Chondrocyte (in vitro differentiated cells): ENCODE measurements at regions not wholly inside any gene's neighbourhood (a gene's known extent, or its start where the extent isn't known, plus 50 kb on each side); places are given as distances from the start of the nearest gene placed in this dataset.

Experiments
- DNase-seq: peaks from one replicate; pipeline ENCODE4 v3.0.0; 2021; ENCODE audit warnings: mixed read lengths, low spot score
- H3K27ac Mint-ChIP-seq: one replicate; pipeline ENCODE4 v1.8.0; 2021; ENCODE audit warnings: mild to moderate bottlenecking, moderate library complexity, mixed read lengths; ENCODE audit not compliant: unreplicated experiment
- H3K27me3 Mint-ChIP-seq: 2 replicates; pipeline ENCODE4 v1.8.0; 2021; ENCODE audit warnings: low read depth, mixed read lengths
- H3K36me3 Mint-ChIP-seq: 2 replicates; pipeline ENCODE4 v1.8.0; 2021; ENCODE audit warnings: low read depth, mixed read lengths
- H3K4me1 Mint-ChIP-seq: 2 replicates; pipeline ENCODE4 v1.8.0; 2021; ENCODE audit warnings: low read depth, mild to moderate bottlenecking, mixed read lengths
- H3K4me3 Mint-ChIP-seq: one replicate; pipeline ENCODE4 v1.8.0; 2021; ENCODE audit warnings: mild to moderate bottlenecking, moderate library complexity, mixed read lengths; ENCODE audit not compliant: unreplicated experiment
- H3K9me3 Mint-ChIP-seq: 2 replicates; pipeline ENCODE4 v1.8.0; 2021; ENCODE audit warnings: low read depth, mixed read lengths
- TF ChIP-seq, protein P1 (sequence below): fragments of 200-600 bp; sonication (generic); IDR thresholded peaks from 2 replicates; pipeline ENCODE4 v1.5.0; 2021; ENCODE audit warnings: antibody characterized with exemption, mild to moderate bottlenecking, moderate library complexity

DNA sequence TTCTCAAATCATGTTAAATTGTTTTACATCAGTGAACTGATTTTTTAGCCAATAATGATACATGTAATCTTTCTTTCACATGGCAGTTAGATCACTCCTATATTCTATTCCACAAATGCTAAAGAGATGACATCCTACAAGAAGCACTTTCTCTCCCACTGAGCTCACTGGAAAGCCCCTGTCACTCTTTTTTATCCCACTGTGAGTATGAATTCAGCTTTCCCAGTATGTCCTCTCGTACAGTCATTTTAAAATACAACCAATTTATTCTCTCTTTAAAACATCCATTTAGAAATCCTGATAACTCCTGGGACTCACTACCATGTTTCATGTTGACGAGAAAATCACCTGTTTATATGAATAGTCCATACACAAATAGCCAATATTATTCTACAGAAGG lies 599.9 kb downstream of the SEMA5A start:
- no peak overlapping the region for H3K27ac Mint-ChIP-seq
- H3K9me3 Mint-ChIP-seq = peaks cover 10% of the 10 kb centered on the region
- TF ChIP-seq, protein P1, sequence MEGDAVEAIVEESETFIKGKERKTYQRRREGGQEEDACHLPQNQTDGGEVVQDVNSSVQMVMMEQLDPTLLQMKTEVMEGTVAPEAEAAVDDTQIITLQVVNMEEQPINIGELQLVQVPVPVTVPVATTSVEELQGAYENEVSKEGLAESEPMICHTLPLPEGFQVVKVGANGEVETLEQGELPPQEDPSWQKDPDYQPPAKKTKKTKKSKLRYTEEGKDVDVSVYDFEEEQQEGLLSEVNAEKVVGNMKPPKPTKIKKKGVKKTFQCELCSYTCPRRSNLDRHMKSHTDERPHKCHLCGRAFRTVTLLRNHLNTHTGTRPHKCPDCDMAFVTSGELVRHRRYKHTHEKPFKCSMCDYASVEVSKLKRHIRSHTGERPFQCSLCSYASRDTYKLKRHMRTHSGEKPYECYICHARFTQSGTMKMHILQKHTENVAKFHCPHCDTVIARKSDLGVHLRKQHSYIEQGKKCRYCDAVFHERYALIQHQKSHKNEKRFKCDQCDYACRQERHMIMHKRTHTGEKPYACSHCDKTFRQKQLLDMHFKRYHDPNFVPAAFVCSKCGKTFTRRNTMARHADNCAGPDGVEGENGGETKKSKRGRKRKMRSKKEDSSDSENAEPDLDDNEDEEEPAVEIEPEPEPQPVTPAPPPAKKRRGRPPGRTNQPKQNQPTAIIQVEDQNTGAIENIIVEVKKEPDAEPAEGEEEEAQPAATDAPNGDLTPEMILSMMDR = no peak
- DNase-seq = no peak
- no peaks in the 10 kb centered on the region for H3K36me3 Mint-ChIP-seq
- no peaks in the 10 kb centered on the region for H3K4me1 Mint-ChIP-seq
- H3K27me3 Mint-ChIP-seq = no peaks in the 10 kb centered on the region
- H3K4me3 Mint-ChIP-seq = no peak overlapping the region

DNA sequence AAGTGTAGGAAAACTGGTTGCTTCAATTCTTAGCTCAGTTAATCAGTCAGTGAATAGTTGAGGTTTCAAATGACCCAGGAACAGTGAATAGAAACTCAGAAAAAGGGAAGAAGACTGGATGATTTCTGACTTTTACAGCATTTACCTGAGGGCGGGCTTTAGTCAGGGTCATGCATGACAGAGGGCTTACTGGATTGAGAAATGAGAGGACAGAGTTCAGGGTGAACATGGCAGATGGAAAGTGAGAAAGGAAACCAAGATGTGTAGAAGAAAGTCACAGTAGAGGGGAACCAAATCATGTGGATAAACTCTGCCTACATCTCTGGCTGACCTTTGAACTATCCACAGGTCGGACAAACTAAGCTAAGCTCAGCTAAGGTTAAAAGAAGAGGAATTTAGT lies 596.0 kb downstream of the SEMA5A start:
- TF ChIP-seq, protein P1 = no peak
- H3K36me3 Mint-ChIP-seq = no peaks in the 10 kb centered on the region
- DNase-seq = no peak
- H3K4me1 Mint-ChIP-seq = no peaks in the 10 kb centered on the region
- H3K27ac Mint-ChIP-seq = no peak overlapping the region
- H3K9me3 Mint-ChIP-seq = peaks cover 2% of the 10 kb centered on the region
- H3K27me3 Mint-ChIP-seq = no peaks in the 10 kb centered on the region
- H3K4me3 Mint-ChIP-seq = no peak overlapping the region

DNA sequence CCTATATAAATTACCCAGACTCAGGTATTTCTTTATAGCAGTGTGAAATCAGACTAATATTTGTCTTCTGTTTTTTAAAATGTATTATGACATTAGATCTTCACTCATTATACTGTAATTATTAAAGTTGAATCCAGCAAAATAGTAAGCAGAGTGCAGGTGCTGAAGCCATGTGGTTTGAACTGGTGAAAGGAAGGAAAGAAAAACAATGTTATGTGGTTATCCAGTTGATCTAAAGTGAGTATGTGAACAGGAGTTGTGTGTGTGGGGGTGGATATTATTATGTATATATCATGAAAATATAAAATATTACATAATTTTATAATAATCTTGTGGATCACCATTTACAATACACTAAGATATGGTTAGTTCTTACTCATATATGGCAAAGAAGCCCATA lies 593.7 kb downstream of the SEMA5A start:
- H3K27me3 Mint-ChIP-seq = no peaks in the 10 kb centered on the region
- TF ChIP-seq, protein P1 = no peak
- DNase-seq = no peak
- no peak overlapping the region for H3K4me3 Mint-ChIP-seq
- H3K9me3 Mint-ChIP-seq = peaks cover 2% of the 10 kb centered on the region
- H3K4me1 Mint-ChIP-seq = no peaks in the 10 kb centered on the region
- H3K27ac Mint-ChIP-seq = no peak overlapping the region
- no peaks in the 10 kb centered on the region for H3K36me3 Mint-ChIP-seq

DNA sequence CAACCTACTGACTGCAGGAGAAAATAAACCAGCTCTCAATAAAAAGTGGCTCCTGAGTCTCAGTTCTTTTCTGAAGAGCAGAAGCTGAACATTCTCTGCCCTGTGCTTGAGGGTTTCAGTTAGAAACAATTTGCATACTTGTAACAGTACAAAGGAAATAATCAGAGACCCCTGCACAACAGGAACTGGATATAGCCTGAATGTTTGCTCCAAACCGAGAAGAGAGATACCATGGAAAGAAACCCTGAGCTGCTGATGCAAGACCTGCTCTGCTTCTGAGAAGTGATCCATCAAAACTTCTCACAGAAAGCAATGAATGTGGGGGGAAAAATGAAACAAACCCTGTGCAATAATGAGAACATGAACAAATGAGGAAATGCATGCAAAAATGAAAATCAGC lies 592.9 kb downstream of the SEMA5A start:
- Mint-ChIP-seq H3K36me3 (no peaks in the 10 kb centered on the region), H3K27me3 (no peaks in the 10 kb centered on the region), H3K4me3 (no peak overlapping the region), H3K27ac (no peak overlapping the region), H3K4me1 (no peaks in the 10 kb centered on the region), H3K9me3 (peaks cover 2% of the 10 kb centered on the region)
- no peak for DNase-seq
- TF ChIP-seq, protein P1 = no peak

DNA sequence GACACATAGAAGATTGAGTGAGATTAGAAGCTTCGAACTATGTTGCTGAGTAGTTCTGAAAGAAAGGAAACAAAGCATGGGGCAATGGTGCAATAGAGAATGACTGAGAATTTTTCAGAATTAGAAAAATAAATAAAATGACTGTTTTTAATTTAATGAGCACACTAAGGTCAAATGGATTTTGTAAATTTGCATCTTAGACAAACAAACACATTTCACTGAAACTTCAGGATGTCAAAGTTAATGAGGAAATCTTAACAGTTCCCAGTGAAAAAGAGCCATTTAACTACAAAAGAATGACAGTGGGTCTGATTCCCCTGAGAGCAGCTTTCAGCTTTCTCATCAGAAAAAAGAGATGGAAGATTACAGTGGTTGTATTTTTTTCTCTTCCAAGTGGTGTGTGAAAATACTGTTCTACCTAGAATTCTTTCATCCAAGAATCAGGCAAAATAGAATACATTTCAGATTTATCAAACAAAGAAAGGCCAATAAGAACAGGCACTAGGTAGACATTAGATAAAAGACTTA lies 591.9 kb downstream of the SEMA5A start:
- H3K36me3 Mint-ChIP-seq = no peaks in the 10 kb centered on the region
- no peak overlapping the region for H3K4me3 Mint-ChIP-seq
- TF ChIP-seq, protein P1 = no peak
- DNase-seq = no peak
- H3K9me3 Mint-ChIP-seq = peaks cover 2% of the 10 kb centered on the region
- H3K27me3 Mint-ChIP-seq = no peaks in the 10 kb centered on the region
- H3K4me1 Mint-ChIP-seq = no peaks in the 10 kb centered on the region
- no peak overlapping the region for H3K27ac Mint-ChIP-seq
